HG03378 (cell line): ENCODE measurements at regions not wholly inside any gene's neighbourhood (a gene's known extent, or its start where the extent isn't known, plus 50 kb on each side); places are given as distances from the start of the nearest gene placed in this dataset.
A peak's percentile ranks its signal among the peaks of the same experiment; 100 is the strongest.

ENCODE experiments used
- ATAC-seq: cut with Tn5 transposase; IDR thresholded peaks from one replicate; pipeline ENCODE4 v1.9.1; 2021; ENCODE audit warnings: mild to moderate bottlenecking, moderate library complexity; ENCODE audit not compliant: unreplicated experiment

- ATAC-seq = no peak
Observed at GRCh38 chr6:14619419-14619781, 501.8 kb downstream of the CD83 start.

GRCh38 chr6:14620522-14620921 lies 502.9 kb downstream of the CD83 start:
- ATAC-seq = no peak

- ATAC-seq = no peak
Observed at GRCh38 chr6:14621518-14621917, 503.9 kb downstream of the CD83 start.

- ATAC-seq = no peak
Observed at GRCh38 chr6:14622085-14622484, 504.5 kb downstream of the CD83 start.

GRCh38 chr6:14622909-14623505 lies 505.4 kb downstream of the CD83 start:
- no peak for ATAC-seq

GRCh38 chr6:14625173-14625895 lies 507.8 kb downstream of the CD83 start:
- ATAC-seq = no peak

- ATAC-seq = no peak
Observed at GRCh38 chr6:14626556-14626955, 509.0 kb downstream of the CD83 start.

GRCh38 chr6:14630016-14630415 lies 512.4 kb downstream of the CD83 start:
- no peak for ATAC-seq

- ATAC-seq = no peak
Observed at GRCh38 chr6:14633479-14633878, 515.9 kb downstream of the CD83 start.

- ATAC-seq = no peak
Observed at GRCh38 chr6:14634072-14634471, 516.5 kb downstream of the CD83 start.

GRCh38 chr6:14635195-14635594 lies 517.6 kb downstream of the CD83 start:
- no peak for ATAC-seq

- ATAC-seq = peak; percentile 55
Observed at GRCh38 chr6:14635934-14636591, 518.5 kb downstream of the CD83 start.

GRCh38 chr6:14638435-14638905 lies 520.9 kb downstream of the CD83 start:
- no peak for ATAC-seq

GRCh38 chr6:14638906-14639761 lies 521.6 kb downstream of the CD83 start:
- ATAC-seq = no peak

GRCh38 chr6:14639983-14640599 lies 522.5 kb downstream of the CD83 start:
- ATAC-seq = no peak

GRCh38 chr6:14640631-14641030 lies 523.1 kb downstream of the CD83 start:
- no peak for ATAC-seq

GRCh38 chr6:14641423-14642135 lies 524.0 kb downstream of the CD83 start:
- ATAC-seq = no peak

- no peak for ATAC-seq
Observed at GRCh38 chr6:14642136-14642505, 524.5 kb downstream of the CD83 start.

- ATAC-seq = no peak
Observed at GRCh38 chr6:14642842-14643241, 525.3 kb downstream of the CD83 start.

GRCh38 chr6:14644381-14644780 lies 526.8 kb downstream of the CD83 start:
- ATAC-seq = no peak
